ENCODE measurements at regions not wholly inside any gene's neighbourhood (a gene's known extent, or its start where the extent isn't known, plus 50 kb on each side); places are given as distances from the start of the nearest gene placed in this dataset.
"Not testable (repeated sequence)": the region's sequence is repeated elsewhere in the genome, so short reads cannot be mapped to it uniquely, and the experiment has no call there.

DNA sequence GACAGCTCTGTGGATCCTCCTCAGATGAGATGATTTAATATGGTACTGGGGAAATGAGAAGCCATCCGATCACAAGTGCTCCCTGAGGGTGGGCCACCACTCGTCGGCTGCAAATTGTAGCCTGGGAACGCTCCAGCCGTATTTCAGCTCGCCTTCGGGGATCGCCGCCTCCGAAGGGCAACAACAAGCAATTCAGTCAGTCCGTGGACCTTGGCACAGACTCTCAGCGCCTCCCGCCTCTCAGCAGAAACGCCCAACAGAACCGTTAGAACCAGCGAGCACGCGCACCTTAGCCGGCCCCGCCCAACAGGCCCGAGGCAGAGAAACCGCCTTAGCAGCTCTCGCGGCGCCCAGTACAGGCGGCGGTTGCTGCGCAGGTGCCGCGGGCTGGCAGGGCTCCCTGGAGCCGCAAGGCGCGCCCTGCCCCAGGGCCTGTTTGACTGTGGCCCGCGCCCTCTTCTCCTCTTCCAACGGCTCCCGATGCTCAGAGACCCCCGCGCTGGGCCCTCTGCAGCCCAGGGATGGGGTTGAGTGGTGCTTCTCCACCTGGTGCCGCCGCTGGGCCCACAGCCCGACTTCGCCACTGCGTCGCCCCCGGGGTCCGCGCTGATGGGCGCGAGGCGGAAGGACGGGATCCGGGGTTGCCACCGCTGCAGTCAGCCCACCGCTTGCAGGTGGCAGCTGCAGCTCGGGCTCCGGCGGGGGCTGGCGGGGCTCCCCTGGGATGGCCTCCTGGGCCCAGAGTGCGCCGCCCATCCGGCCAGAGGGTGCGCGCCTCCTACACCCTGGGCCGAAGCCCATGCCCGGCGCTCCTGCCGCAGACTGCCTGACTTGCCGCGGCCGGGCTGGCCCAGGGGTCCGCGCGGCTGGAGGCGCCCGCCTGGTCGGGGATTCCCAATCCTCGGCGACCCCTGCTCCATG, 77.9 kb upstream of the PABPC3 start:
- TF ChIP-seq, protein P1, sequence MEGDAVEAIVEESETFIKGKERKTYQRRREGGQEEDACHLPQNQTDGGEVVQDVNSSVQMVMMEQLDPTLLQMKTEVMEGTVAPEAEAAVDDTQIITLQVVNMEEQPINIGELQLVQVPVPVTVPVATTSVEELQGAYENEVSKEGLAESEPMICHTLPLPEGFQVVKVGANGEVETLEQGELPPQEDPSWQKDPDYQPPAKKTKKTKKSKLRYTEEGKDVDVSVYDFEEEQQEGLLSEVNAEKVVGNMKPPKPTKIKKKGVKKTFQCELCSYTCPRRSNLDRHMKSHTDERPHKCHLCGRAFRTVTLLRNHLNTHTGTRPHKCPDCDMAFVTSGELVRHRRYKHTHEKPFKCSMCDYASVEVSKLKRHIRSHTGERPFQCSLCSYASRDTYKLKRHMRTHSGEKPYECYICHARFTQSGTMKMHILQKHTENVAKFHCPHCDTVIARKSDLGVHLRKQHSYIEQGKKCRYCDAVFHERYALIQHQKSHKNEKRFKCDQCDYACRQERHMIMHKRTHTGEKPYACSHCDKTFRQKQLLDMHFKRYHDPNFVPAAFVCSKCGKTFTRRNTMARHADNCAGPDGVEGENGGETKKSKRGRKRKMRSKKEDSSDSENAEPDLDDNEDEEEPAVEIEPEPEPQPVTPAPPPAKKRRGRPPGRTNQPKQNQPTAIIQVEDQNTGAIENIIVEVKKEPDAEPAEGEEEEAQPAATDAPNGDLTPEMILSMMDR (IDR thresholded peaks at IDR 0.05; ENCODE audit: extremely low read depth in 1 of 2, insufficient read depth in 1 of 2, low read depth in 1 of 2, low read length in 2 of 2): not testable (repeated sequence)
- TF ChIP-seq POLR2A (IDR thresholded peaks at IDR 0.05; ENCODE audit: low read depth, low read length); MYC (IDR thresholded peaks at IDR 0.05; ENCODE audit: low read depth, low read length); POLR2AphosphoS5 (IDR thresholded peaks at IDR 0.05; ENCODE audit: insufficient read depth, low read depth, low read length); GATA2 (IDR thresholded peaks at IDR 0.05; ENCODE audit: insufficient read depth, insufficient read length, low read depth, low read length); JUN (IDR thresholded peaks at IDR 0.05; ENCODE audit: borderline replicate concordance, insufficient read depth, insufficient read length, low read depth): not testable (repeated sequence)
- TF ChIP-seq, protein P2, sequence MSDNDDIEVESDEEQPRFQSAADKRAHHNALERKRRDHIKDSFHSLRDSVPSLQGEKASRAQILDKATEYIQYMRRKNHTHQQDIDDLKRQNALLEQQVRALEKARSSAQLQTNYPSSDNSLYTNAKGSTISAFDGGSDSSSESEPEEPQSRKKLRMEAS (IDR thresholded peaks at IDR 0.05; ENCODE audit: insufficient read depth, insufficient read length): not testable (repeated sequence)
- TF ChIP-seq EZH2 (IDR thresholded peaks at IDR 0.05; ENCODE audit: borderline replicate concordance, low read depth, low read length, severe bottlenecking): peak; percentile 60
